DOHH2 (cell line): ENCODE measurements at regions not wholly inside any gene's neighbourhood (a gene's known extent, or its start where the extent isn't known, plus 50 kb on each side); places are given as distances from the start of the nearest gene placed in this dataset.

Experiments
- H3F3A ChIP-seq: fragments of 200-600 bp; sonication (generic), shearing (Covaris generic); 2 replicates; pipeline ENCODE4 v1.6.0; 2016; ENCODE audit warnings: antibody characterized with exemption, mild to moderate bottlenecking; ENCODE audit not compliant: control insufficient read depth, insufficient read depth
- H3K27ac ChIP-seq: fragments of 200-600 bp; sonication (generic); 2 replicates; pipeline ENCODE4 v1.5.1; 2014; ENCODE audit warnings: low read depth, mild to moderate bottlenecking, low read length, moderate library complexity
- H3K27me3 ChIP-seq: fragments of 200-600 bp; sonication (generic); 2 replicates; pipeline ENCODE4 v1.6.1; 2014; ENCODE audit warnings: mild to moderate bottlenecking, low read length, mixed read lengths; ENCODE audit not compliant: control insufficient read depth
- H3K36me3 ChIP-seq: fragments of 200-600 bp; sonication (generic); 2 replicates; pipeline ENCODE4 v1.6.1; 2014; ENCODE audit warnings: mild to moderate bottlenecking, low read length, moderate library complexity, mixed read lengths; ENCODE audit not compliant: control insufficient read depth
- H3K4me1 ChIP-seq: fragments of 200-600 bp; sonication (generic); 2 replicates; pipeline ENCODE4 v1.6.1; 2014; ENCODE audit warnings: mild to moderate bottlenecking, low read length, mixed read lengths; ENCODE audit not compliant: control insufficient read depth
- H3K4me2 ChIP-seq: fragments of 200-600 bp; sonication (generic); 2 replicates; pipeline ENCODE4 v1.6.0; 2014; ENCODE audit warnings: mild to moderate bottlenecking, low read length, moderate library complexity
- H3K4me3 ChIP-seq: fragments of 200-600 bp; sonication (generic); 2 replicates; pipeline ENCODE4 v1.5.1; 2014; ENCODE audit warnings: mild to moderate bottlenecking, low read length, mixed read lengths
- H3K79me2 ChIP-seq: fragments of 200-600 bp; sonication (generic); 2 replicates; pipeline ENCODE4 v1.6.1; 2014; ENCODE audit warnings: mild to moderate bottlenecking, low read length, mixed read lengths; ENCODE audit not compliant: control insufficient read depth
- H3K9me2 ChIP-seq: fragments of 200-600 bp; sonication (generic); replicated peaks from 2 replicates; pipeline ENCODE4 v1.6.1; 2014; ENCODE audit warnings: mild to moderate bottlenecking, low read length, mixed read lengths; ENCODE audit not compliant: control insufficient read depth
- H3K9me3 ChIP-seq: fragments of 200-600 bp; sonication (generic); 2 replicates; pipeline ENCODE4 v1.6.1; 2014; ENCODE audit warnings: antibody characterized with exemption, low read length, mixed read lengths; ENCODE audit not compliant: control insufficient read depth, insufficient read depth
- H4K20me1 ChIP-seq: fragments of 200-600 bp; sonication (generic); 2 replicates; pipeline ENCODE4 v1.6.0; 2014; ENCODE audit warnings: low read depth, mild to moderate bottlenecking, antibody characterized with exemption, low read length, moderate library complexity; ENCODE audit not compliant: control insufficient read depth, insufficient read depth
- EZH2phosphoT487 ChIP-seq: fragments of 200-600 bp; sonication (generic); IDR thresholded peaks from 2 replicates; pipeline ENCODE4 v1.6.1; 2017; ENCODE audit warnings: borderline replicate concordance, mild to moderate bottlenecking, antibody characterized with exemption, low read length, moderate library complexity, mixed read lengths
- TF ChIP-seq, protein P1 (sequence below): fragments of 200-600 bp; sonication (generic); IDR thresholded peaks from one replicate; pipeline ENCODE4 v1.5.1; 2014; ENCODE audit warnings: antibody characterized with exemption, mild to moderate bottlenecking, low read depth, low read length; ENCODE audit not compliant: poor library complexity, severe bottlenecking

- Histone ChIP-seq H3K36me3 (no peaks in the 10 kb centered on the region), H3F3A (no peaks in the 10 kb centered on the region), H3K4me1 (no peaks in the 10 kb centered on the region), H3K9me3 (no peaks in the 10 kb centered on the region), H3K4me2 (no peak overlapping the region), H3K9me2 (no peaks in the 10 kb centered on the region), H3K79me2 (no peaks in the 10 kb centered on the region), H3K27me3 (peaks cover 25% of the 10 kb centered on the region), H3K27ac (no peak overlapping the region), H3K4me3 (no peak overlapping the region), H4K20me1 (no peaks in the 10 kb centered on the region)
- TF ChIP-seq, protein P1, sequence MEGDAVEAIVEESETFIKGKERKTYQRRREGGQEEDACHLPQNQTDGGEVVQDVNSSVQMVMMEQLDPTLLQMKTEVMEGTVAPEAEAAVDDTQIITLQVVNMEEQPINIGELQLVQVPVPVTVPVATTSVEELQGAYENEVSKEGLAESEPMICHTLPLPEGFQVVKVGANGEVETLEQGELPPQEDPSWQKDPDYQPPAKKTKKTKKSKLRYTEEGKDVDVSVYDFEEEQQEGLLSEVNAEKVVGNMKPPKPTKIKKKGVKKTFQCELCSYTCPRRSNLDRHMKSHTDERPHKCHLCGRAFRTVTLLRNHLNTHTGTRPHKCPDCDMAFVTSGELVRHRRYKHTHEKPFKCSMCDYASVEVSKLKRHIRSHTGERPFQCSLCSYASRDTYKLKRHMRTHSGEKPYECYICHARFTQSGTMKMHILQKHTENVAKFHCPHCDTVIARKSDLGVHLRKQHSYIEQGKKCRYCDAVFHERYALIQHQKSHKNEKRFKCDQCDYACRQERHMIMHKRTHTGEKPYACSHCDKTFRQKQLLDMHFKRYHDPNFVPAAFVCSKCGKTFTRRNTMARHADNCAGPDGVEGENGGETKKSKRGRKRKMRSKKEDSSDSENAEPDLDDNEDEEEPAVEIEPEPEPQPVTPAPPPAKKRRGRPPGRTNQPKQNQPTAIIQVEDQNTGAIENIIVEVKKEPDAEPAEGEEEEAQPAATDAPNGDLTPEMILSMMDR, result no peak
- TF ChIP-seq EZH2phosphoT487, result no peak
These were observed 188.6 kb upstream of the RREB1 start for GRCh38 chr6:6919173-6919572.

GRCh38 chr6:6920114-6920986 lies 187.4 kb upstream of the RREB1 start:
- Histone ChIP-seq H4K20me1 (no peaks in the 10 kb centered on the region), H3K27me3 (peaks cover 22% of the 10 kb centered on the region), H3K36me3 (no peaks in the 10 kb centered on the region), H3K4me3 (no peak overlapping the region), H3K4me1 (no peaks in the 10 kb centered on the region), H3F3A (no peaks in the 10 kb centered on the region), H3K9me3 (no peaks in the 10 kb centered on the region), H3K4me2 (no peak overlapping the region), H3K9me2 (no peaks in the 10 kb centered on the region), H3K27ac (no peak overlapping the region), H3K79me2 (no peaks in the 10 kb centered on the region)
- TF ChIP-seq EZH2phosphoT487, result no peak
- TF ChIP-seq, protein P1, result no peak

DNA sequence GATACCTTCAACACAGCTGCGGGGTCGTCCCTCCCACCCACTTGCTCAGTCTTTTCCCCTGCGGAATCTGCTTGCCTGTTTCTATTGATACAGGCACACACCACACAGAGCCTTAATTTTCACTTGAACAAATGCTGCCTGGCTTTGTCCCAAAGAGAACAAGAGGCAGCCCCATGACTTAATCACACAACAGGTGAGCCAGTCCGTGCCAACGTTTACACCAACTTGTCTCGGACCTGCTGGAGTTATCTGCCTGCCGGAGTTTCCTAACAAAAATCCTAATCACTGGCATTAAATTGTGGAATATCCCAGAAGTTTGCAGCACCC lies 186.8 kb upstream of the RREB1 start:
- Histone ChIP-seq H3K4me1 (no peaks in the 10 kb centered on the region), H3K27me3 (peaks cover 16% of the 10 kb centered on the region), H3K79me2 (no peaks in the 10 kb centered on the region), H3F3A (no peaks in the 10 kb centered on the region), H3K9me2 (no peaks in the 10 kb centered on the region), H3K9me3 (no peaks in the 10 kb centered on the region), H3K4me2 (no peak overlapping the region), H3K27ac (no peak overlapping the region), H4K20me1 (no peaks in the 10 kb centered on the region), H3K4me3 (no peak overlapping the region), H3K36me3 (no peaks in the 10 kb centered on the region)
- no peak for TF ChIP-seq EZH2phosphoT487
- TF ChIP-seq, protein P1, result no peak
